GM12878 (cell line): ENCODE measurements at regions not wholly inside any gene's neighbourhood (a gene's known extent, or its start where the extent isn't known, plus 50 kb on each side); places are given as distances from the start of the nearest gene placed in this dataset.

Experiments
- ATAC-seq: fragments of 200-7000 bp; cut with Tn5 transposase; 3 replicates; pipeline ENCODE4 v1.9.1; 2020; ENCODE audit warnings: mild to moderate bottlenecking, moderate library complexity
- BruUV-seq: library from RNA; stranded (reverse); fragments of 400-500 nt; replicated peaks from 2 replicates; lab custom pipeline; 2021; lab: Mats Ljungman, UMichigan
- CTCF ChIA-PET: fragments of 300-600 bp; sonication (Branson Sonifier 250); formaldehyde crosslinking; extraction: SDS; loops from one replicate; lab custom pipeline; 2021; ENCODE audit warnings: inconsistent platforms; lab: Yijun Ruan, JAX
- POLR2A ChIA-PET: fragments of 350-600 bp; formaldehyde crosslinking; extraction: SDS; loops from one replicate; lab custom pipeline; 2021; ENCODE audit warnings: inconsistent platforms; lab: Charles Lee
- RAD21 ChIA-PET: fragments of 300-600 bp; sonication (Branson Sonifier 250); formaldehyde crosslinking; loops from one replicate; lab custom pipeline; 2023; ENCODE audit warnings: antibody characterized with exemption; ENCODE audit not compliant: unreplicated experiment; lab: Charles Lee
- SMC1A ChIA-PET: fragments of 300-600 bp; sonication (Branson Sonifier 250); formaldehyde crosslinking; loops from one replicate; lab custom pipeline; 2023; ENCODE audit not compliant: unreplicated experiment, uncharacterized antibody; lab: Charles Lee
- DNase-seq: peaks from one replicate; pipeline ENCODE4 v3.0.0-alpha.2; 2011; ENCODE audit warnings: low read depth, low spot score
- FAIRE-seq: peaks from 3 replicates; lab custom pipeline; 2011; peaks lifted over from hg19 to GRCh38; lab: Jason Lieb, UNC
- H2AFZ ChIP-seq: 2 replicates; pipeline ENCODE4 v1.6.0; 2011; ENCODE audit warnings: low read depth, low read length, control low read depth; ENCODE audit not compliant: control insufficient read depth
- H3K27ac ChIP-seq: 2 replicates; pipeline ENCODE4 v1.5.1; 2011; ENCODE audit warnings: control low read depth; ENCODE audit not compliant: control insufficient read depth, insufficient read depth
- H3K27me3 ChIP-seq, 2 experiments: replicated peaks in 1 of 2; 2 replicates each; pipeline versions ENCODE4 v1.6.0 to v1.6.1; 2011; ENCODE audit warnings: low read length in 1 of 2; ENCODE audit not compliant: control insufficient read depth in 2 of 2, insufficient read depth in 2 of 2
- H3K36me3 ChIP-seq, 2 experiments: 2 replicates each; pipeline ENCODE4 v1.5.1; 2011; ENCODE audit warnings: low read length in 1 of 2; ENCODE audit not compliant: control insufficient read depth in 2 of 2, insufficient read depth in 2 of 2
- H3K4me1 ChIP-seq: 2 replicates; pipeline ENCODE4 v1.6.1; 2011; ENCODE audit warnings: mild to moderate bottlenecking, low read length, moderate library complexity, mixed read lengths; ENCODE audit not compliant: control insufficient read depth, insufficient read depth
- H3K4me2 ChIP-seq: 2 replicates; pipeline ENCODE4 v1.6.0; 2011; ENCODE audit warnings: control low read depth; ENCODE audit not compliant: control insufficient read depth, insufficient read depth
- H3K4me3 ChIP-seq: fragments of 200-600 bp; sonication (generic); 2 replicates; pipeline ENCODE4 v1.5.1; 2016
- H3K79me2 ChIP-seq: 2 replicates; pipeline ENCODE4 v1.6.0; 2011; ENCODE audit warnings: low read length; ENCODE audit not compliant: control insufficient read depth, insufficient read depth
- H3K9ac ChIP-seq: 2 replicates; pipeline ENCODE4 v1.8.0; 2011; ENCODE audit warnings: low read length, control low read depth, mixed read lengths; ENCODE audit not compliant: control insufficient read depth, insufficient read depth
- H3K9me3 ChIP-seq: replicated peaks from 3 replicates; pipeline ENCODE4 v1.5.1; 2011; ENCODE audit warnings: mild to moderate bottlenecking, low read length; ENCODE audit not compliant: control insufficient read depth, insufficient read depth
- H4K20me1 ChIP-seq: 2 replicates; pipeline ENCODE4 v1.6.0; 2011; ENCODE audit not compliant: control insufficient read depth, insufficient read depth
- ATF3 ChIP-seq: IDR thresholded peaks from 2 replicates; pipeline ENCODE4 v1.6.1; 2011; ENCODE audit warnings: low read depth, mild to moderate bottlenecking, low read length, moderate library complexity, borderline replicate concordance; ENCODE audit errors: extremely low read depth
- BCL3 ChIP-seq: IDR thresholded peaks from 2 replicates; pipeline ENCODE4 v1.6.1; 2011; ENCODE audit warnings: borderline replicate concordance, low read depth, mild to moderate bottlenecking, moderate library complexity, low read length; ENCODE audit not compliant: insufficient read depth, poor library complexity, severe bottlenecking
- EGR1 ChIP-seq, 2 experiments: IDR thresholded peaks; 1 replicate in 1 of 2; 2 replicates in 1 of 2; pipeline ENCODE4 v1.6.1; 2011 to 2012; ENCODE audit warnings: low read depth in 2 of 2, low read length in 2 of 2, borderline replicate concordance in 1 of 2, mild to moderate bottlenecking in 1 of 2, moderate library complexity in 1 of 2
- EP300 ChIP-seq, 2 experiments: fragments of 150-350 bp in 1 of 2; IDR thresholded peaks; 2 replicates each; pipeline ENCODE4 v1.6.1; 2011 to 2012; ENCODE audit warnings: low read depth in 2 of 2, low read length in 2 of 2, borderline replicate concordance in 1 of 2, improper control_type of control experiment in 1 of 2, inconsistent platforms in 1 of 2; ENCODE audit not compliant: control insufficient read depth in 1 of 2
- JUNB ChIP-seq: IDR thresholded peaks from 2 replicates; pipeline ENCODE4 v1.6.1; 2016; ENCODE audit warnings: antibody characterized with exemption, mild to moderate bottlenecking
- JUND ChIP-seq: IDR thresholded peaks from 2 replicates; pipeline ENCODE4 v1.6.1; 2012; ENCODE audit warnings: low read depth, mild to moderate bottlenecking, low read length, improper control_type of control experiment, moderate library complexity
- NR2C1 ChIP-seq: fragments of 450-650 bp; IDR thresholded peaks from 2 replicates; pipeline ENCODE4 v1.6.1; 2017; ENCODE audit warnings: antibody characterized with exemption, mild to moderate bottlenecking, moderate library complexity
- PML ChIP-seq: IDR thresholded peaks from 2 replicates; pipeline ENCODE4 v1.6.1; 2012; ENCODE audit warnings: low read length, inconsistent platforms
- SIX5 ChIP-seq: IDR thresholded peaks from 2 replicates; pipeline ENCODE4 v1.6.1; 2011; ENCODE audit warnings: mild to moderate bottlenecking, low read depth, low read length, moderate library complexity; ENCODE audit not compliant: severe bottlenecking
- SMC3 ChIP-seq: IDR thresholded peaks from 2 replicates; pipeline ENCODE4 v1.6.1; 2011; ENCODE audit warnings: low read length, improper control_type of control experiment, borderline replicate concordance
- SPI1 ChIP-seq: IDR thresholded peaks from 2 replicates; pipeline ENCODE4 v1.6.1; 2011; ENCODE audit warnings: low read depth, mild to moderate bottlenecking, low read length, moderate library complexity, borderline replicate concordance; ENCODE audit not compliant: insufficient read depth
- TBL1XR1 ChIP-seq: IDR thresholded peaks from 2 replicates; pipeline ENCODE4 v1.6.1; 2012; ENCODE audit warnings: low read depth, low read length, improper control_type of control experiment
- WGBS: methylation state at CpG from one replicate; pipeline ENCODE4 v1.1.6; 2016; ENCODE audit warnings: low lambda C conversion rate; ENCODE audit not compliant: insufficient replicate concordance, insufficient coverage; ENCODE audit errors: missing lambda C conversion rate; 5-methylcytosine and 5-hydroxymethylcytosine counted together
- in situ Hi-C: fragments of 300-500 bp; cut with MboI; formaldehyde crosslinking; loops from 9 replicates; pipeline ENCODE4 v1.14.3; 2018; ENCODE audit warnings: mixed read lengths
- intact Hi-C: fragments of 100-400 bp; cut with micrococcal nuclease; formaldehyde crosslinking; loops from one replicate; pipeline ENCODE4 v1.14.2; 2022; ENCODE audit not compliant: unreplicated experiment
- TF ChIP-seq, protein P1 (sequence below): IDR thresholded peaks from 2 replicates; pipeline ENCODE4 v1.6.1; 2011; ENCODE audit warnings: mild to moderate bottlenecking, low read depth, low read length, moderate library complexity; ENCODE audit not compliant: insufficient replicate concordance

DNA sequence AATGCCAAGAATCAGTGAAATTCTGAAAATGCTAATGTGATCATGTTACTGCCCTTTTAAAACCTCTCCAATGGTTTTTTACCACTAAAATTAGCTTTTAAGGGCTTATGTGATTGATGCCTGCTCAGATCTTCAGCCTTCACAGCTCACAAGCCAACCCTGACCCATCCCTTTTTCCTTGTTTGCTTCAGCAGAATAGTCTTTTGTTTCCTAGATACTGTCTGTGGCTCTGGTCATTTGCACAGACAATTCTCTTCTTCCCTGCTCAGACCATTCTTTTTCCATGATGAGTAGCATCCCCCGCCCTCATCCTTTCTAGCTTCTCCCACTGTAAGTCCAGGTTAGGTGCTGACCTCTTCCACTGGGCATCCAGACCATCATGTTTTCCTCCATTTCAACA, 164.9 kb upstream of the NT5C1B start (continued):
- TF ChIP-seq, protein P1, sequence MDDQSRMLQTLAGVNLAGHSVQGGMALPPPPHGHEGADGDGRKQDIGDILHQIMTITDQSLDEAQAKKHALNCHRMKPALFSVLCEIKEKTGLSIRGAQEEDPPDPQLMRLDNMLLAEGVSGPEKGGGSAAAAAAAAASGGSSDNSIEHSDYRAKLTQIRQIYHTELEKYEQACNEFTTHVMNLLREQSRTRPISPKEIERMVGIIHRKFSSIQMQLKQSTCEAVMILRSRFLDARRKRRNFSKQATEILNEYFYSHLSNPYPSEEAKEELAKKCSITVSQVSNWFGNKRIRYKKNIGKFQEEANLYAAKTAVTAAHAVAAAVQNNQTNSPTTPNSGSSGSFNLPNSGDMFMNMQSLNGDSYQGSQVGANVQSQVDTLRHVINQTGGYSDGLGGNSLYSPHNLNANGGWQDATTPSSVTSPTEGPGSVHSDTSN: no peak
- TF ChIP-seq SPI1: no peak

GRCh38 chr2:18753722-18754121, 164.4 kb upstream of the NT5C1B start:
- TF ChIP-seq JUNB (no peak), JUND (no peak), NR2C1 (no peak), ATF3 (no peak), EP300 (IDR thresholded peaks at IDR 0.05; ENCODE audit: borderline replicate concordance in 1 of 2, control insufficient read depth in 1 of 2, low read depth in 2 of 2, low read length in 2 of 2) (no peak), SMC3 (no peak), SIX5 (no peak), TBL1XR1 (no peak), BCL3 (no peak), EGR1 (IDR thresholded peaks at IDR 0.05; ENCODE audit: borderline replicate concordance in 1 of 2, low read depth in 2 of 2, low read length in 2 of 2) (no peak), PML (no peak)
- 62% methylated on average over 4 of the region's 4 CpGs for WGBS
- Histone ChIP-seq H3K4me3 (no peak overlapping the region), H3K36me3 (no peaks in the 10 kb centered on the region), H4K20me1 (no peaks in the 10 kb centered on the region), H3K9ac (no peak overlapping the region), H3K4me1 (no peaks in the 10 kb centered on the region), H3K9me3 (no peaks in the 10 kb centered on the region), H2AFZ (no peak overlapping the region), H3K4me2 (no peak overlapping the region), H3K27ac (no peak overlapping the region), H3K27me3 (no peaks in the 10 kb centered on the region), H3K79me2 (no peaks in the 10 kb centered on the region)
- intact Hi-C loops: no loop called here
- in situ Hi-C loops: loop anchor here (10.0 kb wide), 1 partner anchor 1111 kb away; no protein-coding TSS in a partner anchor
- POLR2A ChIA-PET: no interaction called here
- CTCF ChIA-PET: no interaction called here
- no peak for FAIRE-seq
- no peak for ATAC-seq
- SMC1A ChIA-PET: no interaction called here
- no peak for DNase-seq
- BruUV-seq: no TSS peak
- RAD21 ChIA-PET: no interaction called here
